ENCODE measurements at regions not wholly inside any gene's neighbourhood (a gene's known extent, or its start where the extent isn't known, plus 50 kb on each side); places are given as distances from the start of the nearest gene placed in this dataset.
A peak's percentile ranks its signal among the peaks of the same experiment; 100 is the strongest.

GRCh38 chr9:80242022-80242421, 670.3 kb downstream of the TLE4 start:
- TF ChIP-seq CTCF (IDR thresholded peaks at IDR 0.05; ENCODE audit: insufficient read depth, low read depth, low read length, missing control alignments), result no peak
- H3K4me3 ChIP-seq (ENCODE audit: low read length), result no peak overlapping the region
- DNase-seq (ENCODE audit: low read depth), result peak; percentile 6

- H3K4me3 ChIP-seq (ENCODE audit: low read length), result no peak overlapping the region
- DNase-seq (ENCODE audit: low read depth), result no peak
- TF ChIP-seq CTCF (IDR thresholded peaks at IDR 0.05; ENCODE audit: insufficient read depth, low read depth, low read length, missing control alignments), result no peak
These were observed 664.0 kb downstream of the TLE4 start for GRCh38 chr9:80235752-80236151.

GRCh38 chr9:80233906-80234305, 662.1 kb downstream of the TLE4 start:
- DNase-seq (ENCODE audit: low read depth), result no peak
- H3K4me3 ChIP-seq (ENCODE audit: low read length), result no peak overlapping the region
- TF ChIP-seq CTCF (IDR thresholded peaks at IDR 0.05; ENCODE audit: insufficient read depth, low read depth, low read length, missing control alignments), result no peak

- TF ChIP-seq CTCF (IDR thresholded peaks at IDR 0.05; ENCODE audit: insufficient read depth, low read depth, low read length, missing control alignments), result no peak
- no peak for DNase-seq (ENCODE audit: low read depth)
- no peak overlapping the region for H3K4me3 ChIP-seq (ENCODE audit: low read length)
These were observed 661.5 kb downstream of the TLE4 start for GRCh38 chr9:80233102-80233843.

- peak; percentile 4 for DNase-seq (ENCODE audit: low read depth)
- H3K4me3 ChIP-seq (ENCODE audit: low read length), result no peak overlapping the region
- TF ChIP-seq CTCF (IDR thresholded peaks at IDR 0.05; ENCODE audit: insufficient read depth, low read depth, low read length, missing control alignments), result no peak
These were observed 659.8 kb downstream of the TLE4 start for GRCh38 chr9:80231318-80232236.

- DNase-seq (ENCODE audit: low read depth), result no peak
- no peak for TF ChIP-seq CTCF (IDR thresholded peaks at IDR 0.05; ENCODE audit: insufficient read depth, low read depth, low read length, missing control alignments)
- no peak overlapping the region for H3K4me3 ChIP-seq (ENCODE audit: low read length)
These were observed 652.1 kb downstream of the TLE4 start for GRCh38 chr9:80223897-80224296.
